Right forelimb (tissue), 1 donor: ENCODE measurements at regions not wholly inside any gene's neighbourhood (a gene's known extent, or its start where the extent isn't known, plus 50 kb on each side); places are given as distances from the start of the nearest gene placed in this dataset.

Experiments
- DNase-seq: peaks from one replicate; pipeline ENCODE4 v3.0.0-alpha.2; 2018

GRCh38 chr20:4556781-4557180 is 129.5 kb upstream of the PRNP start:
- DNase-seq, result no peak

- no peak for DNase-seq
Observed at GRCh38 chr20:4555188-4555890, 130.9 kb upstream of the PRNP start.

- DNase-seq, result no peak
Observed at GRCh38 chr20:4554346-4554745, 131.9 kb upstream of the PRNP start.

- DNase-seq, result no peak
Observed at GRCh38 chr20:4552075-4552640, 134.1 kb upstream of the PRNP start.

DNA sequence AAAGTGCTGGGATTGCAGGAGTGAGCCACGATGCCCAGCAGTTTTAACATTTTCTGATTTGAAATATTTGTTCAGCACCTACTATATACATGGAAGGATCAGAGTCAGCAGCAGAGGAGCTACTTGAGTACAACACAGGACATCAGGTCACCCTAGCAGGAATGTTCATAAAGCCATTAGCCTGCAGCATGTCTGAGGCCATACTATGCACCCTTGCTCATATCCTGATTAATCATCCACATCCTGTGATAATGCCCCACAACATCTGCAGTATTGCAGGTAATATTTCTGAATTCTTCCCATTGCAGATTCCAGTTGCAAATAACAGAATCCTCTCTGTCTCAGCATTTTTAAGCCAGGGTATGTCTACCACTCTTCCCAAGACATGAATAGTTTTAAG is 135.5 kb upstream of the PRNP start:
- DNase-seq, result no peak

DNA sequence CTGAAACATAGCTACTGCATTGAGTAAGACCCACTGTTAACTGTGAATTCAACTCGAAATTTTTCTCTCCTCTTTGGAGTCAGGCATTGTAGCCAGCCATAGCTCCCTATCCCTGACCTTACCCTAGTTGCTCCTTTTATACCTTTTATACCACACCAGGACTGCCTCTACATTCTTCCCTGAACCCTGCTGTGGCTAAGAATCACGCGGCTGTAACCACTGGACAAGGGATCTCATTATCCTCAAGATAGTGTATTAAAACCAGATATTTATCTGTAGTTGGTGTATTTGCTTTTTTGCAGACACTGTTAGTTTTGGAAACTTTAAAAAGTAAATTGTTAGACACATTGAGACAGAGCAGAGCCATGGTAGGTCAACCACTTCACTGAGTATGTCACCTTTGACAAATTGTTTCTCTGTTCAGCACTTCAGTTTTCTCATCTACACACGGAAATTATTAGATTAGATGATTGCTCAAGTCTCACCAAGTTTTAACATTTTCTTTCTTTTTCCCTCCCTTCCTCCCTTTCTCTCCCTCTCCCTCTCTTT is 136.5 kb upstream of the PRNP start:
- DNase-seq, result no peak

- no peak for DNase-seq
Observed at GRCh38 chr20:4548552-4548951, 137.7 kb upstream of the PRNP start.

DNA sequence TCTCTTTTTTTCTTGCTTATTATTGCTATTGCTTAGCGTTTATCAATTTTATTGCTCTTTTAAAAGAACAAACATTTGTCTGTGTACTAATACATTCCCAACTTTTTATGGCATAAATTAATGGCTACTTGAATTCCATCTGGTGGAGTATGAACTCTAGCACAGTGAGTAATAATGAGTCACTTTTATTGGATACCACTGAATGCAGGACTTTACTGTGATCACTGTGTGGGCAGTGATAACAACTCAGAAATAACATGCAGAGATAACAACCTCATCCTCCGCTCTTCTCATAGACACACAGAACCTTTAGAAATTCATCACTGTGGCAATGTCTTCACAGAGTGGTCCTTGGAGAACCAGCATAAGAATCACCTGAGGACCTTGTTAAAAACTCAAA is 139.5 kb upstream of the PRNP start:
- no peak for DNase-seq

DNA sequence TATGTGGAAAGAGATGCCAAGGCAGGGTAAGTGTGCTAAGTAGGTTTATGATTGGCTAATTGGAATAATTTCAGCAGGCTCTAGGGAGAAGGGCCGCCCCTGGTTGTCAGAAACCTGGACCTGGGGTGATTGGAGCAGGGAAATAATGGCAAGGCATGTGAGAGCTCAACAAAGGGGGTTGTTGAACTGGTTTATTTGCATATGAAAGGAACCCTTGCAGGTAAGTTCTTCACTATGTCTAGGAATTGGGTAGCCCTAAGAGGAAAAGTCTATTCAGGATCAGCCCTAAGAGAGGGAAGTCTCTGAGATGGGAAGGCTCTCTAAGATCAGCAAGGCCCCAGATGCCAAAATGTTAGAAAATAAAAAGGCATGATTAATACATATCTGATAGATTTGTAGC is 139.9 kb upstream of the PRNP start:
- DNase-seq, result no peak

- DNase-seq, result no peak
Observed at GRCh38 chr20:4545526-4545925, 140.7 kb upstream of the PRNP start.

DNA sequence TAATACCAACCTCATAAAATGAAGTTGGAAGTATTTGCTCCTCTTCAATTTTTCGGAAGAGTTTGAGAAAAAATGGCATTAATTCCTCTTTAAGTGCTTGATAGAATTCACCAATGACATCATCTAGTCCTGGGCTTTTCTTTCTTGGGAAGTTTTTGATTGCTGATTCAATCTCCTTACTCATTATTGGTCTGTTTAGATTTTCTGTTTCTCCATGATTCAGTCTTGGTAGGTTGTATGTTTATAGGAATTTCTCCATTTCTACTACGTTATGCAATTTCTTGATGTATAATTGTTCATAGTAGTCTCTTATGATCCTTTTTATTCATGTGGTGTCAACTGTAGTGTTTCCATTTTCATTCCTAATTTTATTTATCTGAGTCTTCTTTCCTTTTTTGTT is 141.5 kb upstream of the PRNP start:
- no peak for DNase-seq

GRCh38 chr20:4542270-4542669 is 144.0 kb upstream of the PRNP start:
- no peak for DNase-seq

DNA sequence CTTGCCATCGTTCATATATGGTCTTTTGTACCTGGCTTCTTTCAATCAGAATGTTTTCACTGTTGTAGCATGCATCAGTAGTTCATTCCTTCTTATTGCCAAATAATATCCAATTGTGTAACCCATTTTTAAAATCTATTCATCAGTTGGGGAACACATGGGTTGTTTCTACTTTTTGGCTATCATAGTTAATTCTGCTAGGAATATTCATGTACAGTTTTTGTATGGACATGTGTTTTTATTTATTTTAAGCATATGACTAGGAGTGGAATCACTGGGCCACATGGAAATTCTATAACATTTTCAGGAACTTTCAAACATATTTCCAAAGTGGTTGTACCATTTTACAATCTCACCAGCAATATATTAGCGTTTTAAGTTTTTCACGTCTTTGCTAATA is 151.9 kb upstream of the PRNP start:
- DNase-seq, result no peak

- no peak for DNase-seq
Observed at GRCh38 chr20:4533368-4534133, 152.7 kb upstream of the PRNP start.

DNA sequence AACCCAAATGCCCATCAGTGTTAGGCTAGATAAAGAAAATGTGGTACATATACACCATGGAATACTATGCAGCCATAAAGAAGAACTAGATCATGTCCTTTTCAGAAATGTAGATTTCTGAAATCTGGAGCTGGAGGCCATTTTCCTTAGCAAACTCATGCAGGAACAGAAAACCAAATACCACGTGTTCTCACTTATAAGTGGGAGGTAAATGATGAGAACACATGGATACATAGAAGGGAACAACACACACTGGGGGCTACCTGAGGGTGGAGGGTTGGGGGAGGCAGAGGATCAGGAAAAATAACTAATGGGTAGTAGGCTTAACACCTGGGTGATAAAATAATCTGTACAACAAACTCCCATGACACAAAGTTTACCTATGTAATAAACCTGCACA is 153.5 kb upstream of the PRNP start:
- no peak for DNase-seq

DNA sequence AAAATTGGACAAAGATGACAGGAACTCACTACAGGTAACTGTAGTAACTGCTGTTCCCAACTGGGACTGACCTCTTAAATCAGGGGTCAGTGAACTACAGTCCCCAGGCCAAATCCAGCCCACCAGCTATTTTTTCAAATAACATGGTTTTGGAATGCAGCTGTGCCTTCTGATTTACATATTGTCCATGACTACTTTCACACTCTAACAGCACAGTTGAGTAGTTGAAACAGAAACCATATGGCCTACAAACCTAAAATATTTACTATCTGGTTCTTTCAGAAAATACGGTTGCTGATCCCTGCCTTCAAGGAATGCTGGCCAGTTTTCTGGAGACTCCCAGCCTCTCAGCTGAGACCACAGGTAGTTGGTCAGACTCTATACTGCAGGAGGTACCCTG is 161.5 kb upstream of the PRNP start:
- DNase-seq, result no peak

DNA sequence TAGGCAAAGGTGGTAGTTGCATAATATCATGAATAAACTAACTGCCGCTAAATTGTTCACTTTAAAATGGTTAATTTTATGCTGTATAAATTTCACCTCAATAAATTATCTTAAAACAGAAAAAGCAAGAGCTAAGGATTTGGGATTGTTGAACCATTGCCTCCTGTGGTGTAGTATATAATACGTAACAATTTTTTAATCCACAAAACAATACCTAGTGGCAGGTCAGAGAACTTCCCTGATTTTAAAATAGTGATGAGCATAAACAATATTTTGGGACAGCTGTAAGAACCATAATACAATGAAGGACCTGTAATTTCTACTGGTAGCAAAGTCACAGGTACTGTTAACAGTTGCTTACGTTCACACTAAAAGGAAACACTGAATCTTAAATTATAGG is 161.9 kb upstream of the PRNP start:
- no peak for DNase-seq

DNA sequence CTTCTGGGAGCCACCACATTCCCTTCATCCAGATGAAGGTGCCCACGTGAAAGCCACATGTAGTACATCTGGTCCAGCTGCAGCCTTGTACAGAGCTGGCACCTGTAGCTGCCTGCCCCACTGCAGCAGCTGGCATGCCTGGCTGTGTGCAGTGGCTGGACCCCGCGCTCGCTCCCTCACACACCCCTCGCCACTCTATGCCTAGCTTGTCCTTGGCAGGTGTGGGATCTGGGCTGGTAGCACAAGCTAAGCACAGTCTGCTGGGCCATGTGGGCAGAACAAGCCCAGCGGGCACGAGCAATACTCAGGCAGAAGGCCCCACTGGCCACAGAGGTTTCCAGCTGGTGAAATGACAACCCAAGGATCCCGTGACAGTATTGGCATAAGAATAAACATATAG is 163.9 kb upstream of the PRNP start:
- no peak for DNase-seq

DNA sequence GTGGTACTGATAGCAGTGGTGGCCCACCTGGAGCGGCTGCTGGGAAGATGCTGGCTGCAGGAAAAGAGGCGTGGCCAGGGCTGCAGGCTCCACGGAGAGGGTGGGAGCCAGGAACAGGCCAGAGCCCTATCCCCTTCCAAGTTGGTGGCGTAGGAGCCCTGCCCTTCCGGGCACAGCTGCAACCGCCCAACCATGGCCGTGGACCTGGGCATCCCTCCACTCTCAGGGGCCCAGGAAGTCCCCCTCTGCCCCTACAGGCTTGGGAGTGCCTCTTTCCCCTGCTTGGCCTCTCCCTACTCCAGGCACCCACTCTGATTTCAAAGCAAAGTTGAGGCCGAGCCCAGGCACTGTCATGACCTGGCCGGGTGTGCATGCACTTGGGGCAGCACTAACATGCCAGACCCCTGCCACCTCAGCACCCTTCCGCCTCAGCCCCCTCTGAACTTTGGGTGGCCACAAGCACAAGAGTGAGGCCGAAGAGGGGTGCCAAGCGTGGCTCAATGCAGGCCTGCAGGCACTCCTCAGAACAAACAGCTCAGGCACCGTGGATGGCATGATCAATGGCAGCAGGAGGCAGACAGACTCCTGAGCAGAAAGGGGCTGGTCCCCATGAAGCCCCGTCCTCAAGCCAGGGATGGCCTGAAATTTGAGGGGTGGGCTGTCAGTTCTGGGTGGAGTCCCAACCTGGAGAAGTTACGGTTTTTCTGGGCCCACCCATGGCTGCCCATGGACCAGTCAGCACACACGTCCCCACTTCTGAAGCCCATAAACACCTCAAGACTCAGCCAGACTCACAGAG is 164.9 kb upstream of the PRNP start:
- no peak for DNase-seq

DNA sequence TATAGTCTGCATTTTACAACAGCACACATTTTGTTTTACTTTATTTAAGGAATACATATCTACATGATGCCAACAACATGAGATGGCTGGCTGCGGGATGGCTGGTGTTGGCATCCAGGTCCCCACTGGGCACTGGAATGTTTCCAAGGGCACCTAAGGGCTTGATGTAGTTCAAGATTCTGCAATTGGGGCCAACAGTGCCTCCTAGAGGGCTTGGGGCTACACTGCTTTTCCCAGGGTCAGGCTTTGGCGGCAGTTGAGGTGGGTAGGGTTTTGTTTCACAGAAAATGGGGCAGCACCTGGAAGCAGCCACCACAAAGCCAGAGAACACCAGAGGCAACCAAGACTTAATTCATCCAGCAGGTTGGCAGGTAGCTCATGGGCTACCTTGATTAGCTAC is 166.7 kb upstream of the PRNP start:
- no peak for DNase-seq

- DNase-seq, result no peak
Observed at GRCh38 chr20:4516876-4517275, 169.4 kb upstream of the PRNP start.

DNA sequence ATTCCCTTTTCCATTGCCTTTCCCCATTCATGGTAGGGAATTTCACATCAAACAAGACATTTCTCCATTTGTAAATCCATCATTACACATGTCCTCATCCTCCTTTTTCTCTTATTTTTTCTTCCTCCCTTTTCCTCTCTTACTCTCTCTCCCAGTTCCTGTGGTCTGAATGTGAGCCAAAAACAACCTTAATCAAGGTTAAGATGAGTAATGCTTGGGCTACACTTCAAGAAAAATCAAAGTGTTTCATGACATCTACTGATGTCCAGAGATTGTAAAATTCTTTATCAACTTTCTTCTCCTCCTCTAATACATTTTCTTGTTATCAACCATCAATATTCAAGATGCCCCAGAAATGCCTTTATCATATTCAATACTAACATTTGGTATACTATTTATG is 172.5 kb upstream of the PRNP start:
- DNase-seq, result no peak

DNA sequence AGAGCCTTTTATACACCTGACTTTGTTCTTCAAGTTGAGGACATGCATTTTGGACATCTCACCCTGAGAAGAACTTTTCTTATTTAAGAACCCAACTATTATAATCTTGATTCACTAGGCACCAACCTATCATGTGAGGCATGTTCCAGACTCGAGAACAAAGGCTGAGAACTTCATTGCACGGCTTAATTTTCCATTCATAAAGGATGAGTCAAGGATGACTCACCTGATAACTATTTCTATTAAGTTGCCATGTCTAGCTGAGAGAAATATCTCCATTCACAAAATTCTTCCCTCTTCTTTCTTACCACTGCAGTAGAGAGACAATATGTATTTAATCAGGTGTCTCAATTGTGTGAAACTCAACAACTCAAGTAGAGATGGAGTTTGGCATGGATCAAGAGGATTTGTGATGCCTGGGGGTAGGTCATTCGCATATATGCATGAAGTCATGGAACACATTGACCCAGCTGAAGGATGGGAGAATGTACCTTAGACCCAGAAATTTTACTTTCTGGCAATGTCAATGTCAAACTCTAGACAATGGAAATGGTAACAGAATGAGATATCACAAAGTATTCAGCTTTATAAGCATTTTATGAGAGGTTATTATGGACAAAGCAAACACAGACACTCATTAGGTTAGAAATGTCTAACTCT is 173.2 kb upstream of the PRNP start:
- no peak for DNase-seq
